Endothelial cell of umbilical vein (primary cell): ENCODE measurements at regions not wholly inside any gene's neighbourhood (a gene's known extent, or its start where the extent isn't known, plus 50 kb on each side); places are given as distances from the start of the nearest gene placed in this dataset.

ENCODE experiments used
- BruUV-seq: library from RNA; stranded (reverse); fragments of 400-500 nt; replicated peaks from 2 replicates; lab custom pipeline; 2021; lab: Mats Ljungman, UMichigan
- CTCF ChIA-PET: fragments of 300-600, 350-600 bp; sonication (Branson Sonifier 250); formaldehyde crosslinking; loops from one replicate; lab custom pipeline; 2021; ENCODE audit warnings: antibody characterized with exemption, inconsistent platforms; lab: Charles Lee
- POLR2A ChIA-PET: fragments of 300-600, 350-600 bp; sonication (Branson Sonifier 250); formaldehyde crosslinking; loops from one replicate; lab custom pipeline; 2021; ENCODE audit warnings: antibody characterized with exemption, inconsistent platforms; lab: Charles Lee
- DNase-seq: peaks from one replicate; pipeline ENCODE4 v3.0.0-alpha.2; 2011; ENCODE audit warnings: low read depth, low spot score
- FAIRE-seq: peaks from 2 replicates; lab custom pipeline; 2011; peaks lifted over from hg19 to GRCh38; lab: Jason Lieb, UNC
- H2AFZ ChIP-seq: 2 replicates; pipeline ENCODE4 v1.6.0; 2012; ENCODE audit warnings: low read depth, low read length, control low read depth, inconsistent platforms
- H3K27ac ChIP-seq: 2 replicates; pipeline ENCODE4 v1.5.1; 2011; ENCODE audit warnings: low read depth, mild to moderate bottlenecking, control low read depth, low read length, moderate library complexity; ENCODE audit not compliant: insufficient read depth
- H3K27me3 ChIP-seq, 2 experiments: 2 replicates each; pipeline versions ENCODE4 v1.6.0 to v1.6.1; 2011; ENCODE audit warnings: low read length in 2 of 2, mixed read lengths in 1 of 2; ENCODE audit not compliant: control insufficient read depth in 2 of 2, insufficient read depth in 2 of 2
- H3K36me3 ChIP-seq, 2 experiments: 2 replicates in 1 of 2; 3 replicates in 1 of 2; pipeline ENCODE4 v1.5.1; 2011; ENCODE audit warnings: low read length in 2 of 2, mild to moderate bottlenecking in 1 of 2, moderate library complexity in 1 of 2; ENCODE audit not compliant: control insufficient read depth in 2 of 2, insufficient read depth in 2 of 2; ENCODE audit errors: extremely low read depth in 1 of 2
- H3K4me1 ChIP-seq: 3 replicates; pipeline ENCODE4 v1.5.1; 2011; ENCODE audit warnings: mild to moderate bottlenecking, low read length; ENCODE audit not compliant: control insufficient read depth, insufficient read depth; ENCODE audit errors: extremely low read depth
- H3K4me2 ChIP-seq: 2 replicates; pipeline ENCODE4 v1.6.1; 2011; ENCODE audit warnings: low read length, control low read depth, mixed read lengths; ENCODE audit not compliant: insufficient read depth
- H3K4me3 ChIP-seq, 3 experiments: fragments of 200-600 bp in 1 of 3; sonication (generic), shearing (Covaris generic) in 1 of 3; replicated peaks in 1 of 3; 2 replicates each; pipeline ENCODE4 v1.5.1; 2011 to 2016; ENCODE audit warnings: control low read depth in 3 of 3, low read length in 3 of 3, mild to moderate bottlenecking in 2 of 3, inconsistent platforms in 1 of 3, low read depth in 1 of 3, moderate library complexity in 1 of 3; ENCODE audit not compliant: insufficient read depth in 1 of 3
- H3K79me2 ChIP-seq: 2 replicates; pipeline ENCODE4 v1.6.0; 2012; ENCODE audit warnings: low read length, inconsistent platforms; ENCODE audit not compliant: control insufficient read depth, insufficient read depth
- H3K9ac ChIP-seq: replicated peaks from 2 replicates; pipeline ENCODE3; 2011; ENCODE audit warnings: low read length, control low read depth; ENCODE audit not compliant: insufficient read depth; ENCODE audit errors: extremely low read depth
- H3K9me1 ChIP-seq: replicated peaks from 3 replicates; pipeline ENCODE4 v1.6.0; 2011; ENCODE audit warnings: mild to moderate bottlenecking, low read length; ENCODE audit not compliant: control insufficient read depth, insufficient read depth; ENCODE audit errors: extremely low read depth
- H3K9me3 ChIP-seq: replicated peaks from 2 replicates; pipeline ENCODE4 v1.5.1; 2012; ENCODE audit warnings: low read length, inconsistent platforms; ENCODE audit not compliant: control insufficient read depth, insufficient read depth
- H4K20me1 ChIP-seq: replicated peaks from 2 replicates; pipeline ENCODE3; 2011; ENCODE audit warnings: mild to moderate bottlenecking, low read length; ENCODE audit not compliant: control insufficient read depth, insufficient read depth; ENCODE audit errors: extremely low read depth
- EZH2 ChIP-seq: IDR thresholded peaks from 2 replicates; pipeline ENCODE4 v1.6.1; 2012; ENCODE audit warnings: borderline replicate concordance, low read depth, mild to moderate bottlenecking, moderate library complexity, low read length, inconsistent platforms; ENCODE audit not compliant: severe bottlenecking
- FOS ChIP-seq: IDR thresholded peaks from 2 replicates; pipeline ENCODE4 v1.6.1; 2011; ENCODE audit warnings: mild to moderate bottlenecking, low read length, moderate library complexity, borderline replicate concordance; ENCODE audit not compliant: insufficient read depth
- GATA2 ChIP-seq: IDR thresholded peaks from 2 replicates; pipeline ENCODE4 v1.7.0; 2011; ENCODE audit warnings: low read depth, mild to moderate bottlenecking, moderate library complexity, mixed read lengths, low read length; ENCODE audit not compliant: insufficient read length, insufficient read depth
- JUN ChIP-seq: IDR thresholded peaks from 2 replicates; pipeline ENCODE4 v1.6.1; 2011; ENCODE audit warnings: borderline replicate concordance, low read depth; ENCODE audit not compliant: insufficient read length, insufficient read depth
- MYC ChIP-seq: IDR thresholded peaks from one replicate; pipeline ENCODE4 v1.6.1; 2011; ENCODE audit warnings: mild to moderate bottlenecking, low read depth, low read length
- POLR2A ChIP-seq: IDR thresholded peaks from 2 replicates; pipeline ENCODE4 v1.6.1; 2012; ENCODE audit warnings: low read depth, mild to moderate bottlenecking, control low read depth, low read length
- POLR2AphosphoS5 ChIP-seq: IDR thresholded peaks from 2 replicates; pipeline ENCODE4 v1.6.1; 2012; ENCODE audit warnings: low read depth, mild to moderate bottlenecking, control low read depth, low read length, moderate library complexity; ENCODE audit not compliant: insufficient read depth
- dilution Hi-C: fragments of 300-500 bp; cut with MboI; formaldehyde crosslinking; loops from one replicate; pipeline ENCODE4 v1.15.0; 2019; ENCODE audit warnings: low sequenced_read_pairs; ENCODE audit not compliant: extremely low pct_ligation_motif_present
- intact Hi-C: fragments of 100-400 bp; cut with micrococcal nuclease; formaldehyde crosslinking; loops from one replicate; pipeline ENCODE4 v1.10.0; 2022
- TF ChIP-seq, protein P1 (sequence below): IDR thresholded peaks from 2 replicates; pipeline ENCODE4 v1.6.1; 2011; ENCODE audit not compliant: insufficient read depth, insufficient read length
- TF ChIP-seq, protein P2 (sequence below), 2 donors: IDR thresholded peaks; 1 replicate in 1 of 2; 2 replicates in 1 of 2; pipeline ENCODE4 v1.5.1; 2011; ENCODE audit warnings: low read length in 2 of 2, mild to moderate bottlenecking in 2 of 2, moderate library complexity in 2 of 2, control low read depth in 1 of 2, inconsistent platforms in 1 of 2, low read depth in 1 of 2; ENCODE audit not compliant: insufficient read depth in 1 of 2; ENCODE audit errors: extremely low read depth in 1 of 2

DNA sequence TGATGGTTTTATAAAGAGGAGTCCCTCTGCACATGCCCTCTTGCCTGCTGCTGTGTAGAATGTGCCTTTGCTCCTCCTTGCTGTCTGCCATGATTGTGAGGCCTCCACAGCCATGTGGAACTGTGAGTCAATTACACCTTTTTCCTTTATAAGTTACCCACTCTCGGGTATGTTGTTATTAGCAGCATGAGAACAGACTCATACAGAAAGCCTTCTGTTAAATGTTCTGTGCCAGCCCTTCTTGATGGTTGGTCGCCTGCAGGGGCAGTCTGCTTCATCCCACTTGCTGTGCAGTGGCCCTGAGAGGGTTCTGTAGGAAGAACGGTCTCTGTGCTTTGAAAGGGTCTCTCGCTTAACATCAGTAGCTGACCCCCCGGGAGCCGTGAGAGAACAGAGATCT, 248.9 kb upstream of the IGFBP3 start:
- ChIA-PET CTCF (no interaction called here), POLR2A (no interaction called here)
- dilution Hi-C loops (no loop called here), intact Hi-C loops (no loop called here)
- Histone ChIP-seq H4K20me1 (no peaks in the 10 kb centered on the region), H3K4me1 (no peaks in the 10 kb centered on the region), H3K4me2 (no peak overlapping the region), H3K9me3 (no peaks in the 10 kb centered on the region), H2AFZ (no peak overlapping the region), H3K36me3 (no peaks in the 10 kb centered on the region), H3K4me3 (no peak overlapping the region), H3K9me1 (no peaks in the 10 kb centered on the region), H3K9ac (no peak overlapping the region), H3K27ac (no peak overlapping the region), H3K79me2 (no peaks in the 10 kb centered on the region), H3K27me3 (no peaks in the 10 kb centered on the region)
- no peak for TF ChIP-seq POLR2A
- TF ChIP-seq, protein P1, sequence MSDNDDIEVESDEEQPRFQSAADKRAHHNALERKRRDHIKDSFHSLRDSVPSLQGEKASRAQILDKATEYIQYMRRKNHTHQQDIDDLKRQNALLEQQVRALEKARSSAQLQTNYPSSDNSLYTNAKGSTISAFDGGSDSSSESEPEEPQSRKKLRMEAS = no peak
- BruUV-seq = no TSS peak
- FAIRE-seq (no peak), DNase-seq (no peak)

DNA sequence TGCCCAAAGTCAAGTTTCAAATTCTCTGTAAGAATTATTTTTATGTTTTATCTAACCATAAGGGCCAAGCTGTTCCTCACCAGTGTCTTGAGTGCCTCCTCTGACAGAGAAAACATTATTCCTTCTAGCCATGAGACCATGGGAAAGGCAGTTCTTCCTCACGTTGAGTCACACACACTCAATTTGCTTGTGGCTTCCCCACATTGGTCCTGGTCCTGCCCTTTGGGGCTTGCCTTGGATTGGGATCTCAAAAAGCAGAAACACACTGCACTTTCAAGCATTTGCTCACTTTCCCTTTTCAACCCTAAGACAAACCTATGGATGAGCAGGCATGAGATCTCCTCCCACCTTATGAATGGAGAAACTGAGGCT, 248.3 kb upstream of the IGFBP3 start:
- dilution Hi-C loops (no loop called here), intact Hi-C loops (no loop called here)
- DNase-seq (no peak), FAIRE-seq (no peak)
- POLR2A ChIA-PET = no interaction called here
- Histone ChIP-seq H4K20me1 (no peaks in the 10 kb centered on the region), H3K4me1 (no peaks in the 10 kb centered on the region), H3K79me2 (no peaks in the 10 kb centered on the region), H3K27ac (no peak overlapping the region), H3K36me3 (no peaks in the 10 kb centered on the region), H3K9me3 (no peaks in the 10 kb centered on the region), H3K4me3 (no peak overlapping the region), H3K27me3 (no peaks in the 10 kb centered on the region), H2AFZ (no peak overlapping the region), H3K9ac (no peak overlapping the region), H3K4me2 (no peak overlapping the region), H3K9me1 (no peaks in the 10 kb centered on the region)
- CTCF ChIA-PET = no interaction called here
- no peak for TF ChIP-seq MYC
- TF ChIP-seq POLR2A = no peak
- no peak for TF ChIP-seq GATA2
- no peak for TF ChIP-seq JUN
- TF ChIP-seq EZH2 = no peak
- TF ChIP-seq FOS = no peak
- TF ChIP-seq, protein P1 = no peak
- no peak for TF ChIP-seq POLR2AphosphoS5
- TF ChIP-seq, protein P2, sequence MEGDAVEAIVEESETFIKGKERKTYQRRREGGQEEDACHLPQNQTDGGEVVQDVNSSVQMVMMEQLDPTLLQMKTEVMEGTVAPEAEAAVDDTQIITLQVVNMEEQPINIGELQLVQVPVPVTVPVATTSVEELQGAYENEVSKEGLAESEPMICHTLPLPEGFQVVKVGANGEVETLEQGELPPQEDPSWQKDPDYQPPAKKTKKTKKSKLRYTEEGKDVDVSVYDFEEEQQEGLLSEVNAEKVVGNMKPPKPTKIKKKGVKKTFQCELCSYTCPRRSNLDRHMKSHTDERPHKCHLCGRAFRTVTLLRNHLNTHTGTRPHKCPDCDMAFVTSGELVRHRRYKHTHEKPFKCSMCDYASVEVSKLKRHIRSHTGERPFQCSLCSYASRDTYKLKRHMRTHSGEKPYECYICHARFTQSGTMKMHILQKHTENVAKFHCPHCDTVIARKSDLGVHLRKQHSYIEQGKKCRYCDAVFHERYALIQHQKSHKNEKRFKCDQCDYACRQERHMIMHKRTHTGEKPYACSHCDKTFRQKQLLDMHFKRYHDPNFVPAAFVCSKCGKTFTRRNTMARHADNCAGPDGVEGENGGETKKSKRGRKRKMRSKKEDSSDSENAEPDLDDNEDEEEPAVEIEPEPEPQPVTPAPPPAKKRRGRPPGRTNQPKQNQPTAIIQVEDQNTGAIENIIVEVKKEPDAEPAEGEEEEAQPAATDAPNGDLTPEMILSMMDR (IDR thresholded peaks at IDR 0.05; ENCODE audit: extremely low read depth in 1 of 2, insufficient read depth in 1 of 2, low read depth in 1 of 2, low read length in 2 of 2) = no peak
- BruUV-seq = no TSS peak
